Thyroid gland (tissue), 4 donors: ENCODE measurements at regions not wholly inside any gene's neighbourhood (a gene's known extent, or its start where the extent isn't known, plus 50 kb on each side); places are given as distances from the start of the nearest gene placed in this dataset.
"Not testable (repeated sequence)": the region's sequence is repeated elsewhere in the genome, so short reads cannot be mapped to it uniquely, and the experiment has no call there.

Experiments used
- DNase-seq, 2 donors: peaks; one replicate each; pipeline ENCODE4 v3.0.0-alpha.2; 2019
- H3K27ac ChIP-seq, 3 donors: fragments of 200-600 bp; sonication (generic); 1 replicate in 2 of 3; 2 replicates in 1 of 3; pipeline ENCODE4 v1.5.1; 2016 to 2019; ENCODE audit warnings: mild to moderate bottlenecking in 1 of 3, moderate library complexity in 1 of 3
- H3K27me3 ChIP-seq: fragments of 200-600 bp; sonication (generic); one replicate; pipeline ENCODE4 v1.5.1; 2019
- H3K36me3 ChIP-seq, 2 donors: fragments of 200-600 bp; sonication (generic); one replicate each; pipeline ENCODE4 v1.5.1; 2016 to 2019
- H3K4me1 ChIP-seq, 2 donors: fragments of 200-600 bp; sonication (generic); one replicate each; pipeline ENCODE4 v1.5.1; 2017 to 2019
- H3K4me3 ChIP-seq, 3 donors: fragments of 200-600 bp; sonication (generic); replicated peaks in 1 of 3; 1 replicate in 2 of 3; 2 replicates in 1 of 3; pipeline ENCODE4 v1.5.1; 2016; ENCODE audit warnings: mild to moderate bottlenecking in 1 of 3
- H3K9me3 ChIP-seq: fragments of 200-600 bp; sonication (generic); one replicate; pipeline ENCODE4 v1.5.1; 2017
- POLR2A ChIP-seq, 2 donors: fragments of 450-650 bp; IDR thresholded peaks; one replicate each; pipeline ENCODE4 v1.6.1; 2017; ENCODE audit warnings: antibody characterized with exemption in 2 of 2, mild to moderate bottlenecking in 2 of 2, moderate library complexity in 1 of 2
- WGBS, 2 donors: methylation state at CpG; one replicate each; pipeline ENCODE4 v1.1.5; 2017; 5-methylcytosine and 5-hydroxymethylcytosine counted together
- intact Hi-C: fragments of 100-400 bp; cut with DNase I; formaldehyde crosslinking; loops from one replicate; pipeline ENCODE4 v1.15.1; 2023
- TF ChIP-seq, protein P1 (sequence below), 6 experiments: fragments of 200-600 bp in 3 of 6; fragments of 450-650 bp in 3 of 6; sonication (generic) in 3 of 6; IDR thresholded peaks; one replicate each; pipeline ENCODE4 v1.5.1; 2016 to 2019; ENCODE audit warnings: antibody characterized with exemption in 6 of 6, mild to moderate bottlenecking in 2 of 6, inconsistent platforms in 1 of 6, moderate library complexity in 1 of 6

GRCh38 chr22:22318723-22319465 lies 74.3 kb downstream of the VPREB1 start:
- TF ChIP-seq, protein P1, sequence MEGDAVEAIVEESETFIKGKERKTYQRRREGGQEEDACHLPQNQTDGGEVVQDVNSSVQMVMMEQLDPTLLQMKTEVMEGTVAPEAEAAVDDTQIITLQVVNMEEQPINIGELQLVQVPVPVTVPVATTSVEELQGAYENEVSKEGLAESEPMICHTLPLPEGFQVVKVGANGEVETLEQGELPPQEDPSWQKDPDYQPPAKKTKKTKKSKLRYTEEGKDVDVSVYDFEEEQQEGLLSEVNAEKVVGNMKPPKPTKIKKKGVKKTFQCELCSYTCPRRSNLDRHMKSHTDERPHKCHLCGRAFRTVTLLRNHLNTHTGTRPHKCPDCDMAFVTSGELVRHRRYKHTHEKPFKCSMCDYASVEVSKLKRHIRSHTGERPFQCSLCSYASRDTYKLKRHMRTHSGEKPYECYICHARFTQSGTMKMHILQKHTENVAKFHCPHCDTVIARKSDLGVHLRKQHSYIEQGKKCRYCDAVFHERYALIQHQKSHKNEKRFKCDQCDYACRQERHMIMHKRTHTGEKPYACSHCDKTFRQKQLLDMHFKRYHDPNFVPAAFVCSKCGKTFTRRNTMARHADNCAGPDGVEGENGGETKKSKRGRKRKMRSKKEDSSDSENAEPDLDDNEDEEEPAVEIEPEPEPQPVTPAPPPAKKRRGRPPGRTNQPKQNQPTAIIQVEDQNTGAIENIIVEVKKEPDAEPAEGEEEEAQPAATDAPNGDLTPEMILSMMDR (IDR thresholded peaks at IDR 0.05): no peak
- no peak for TF ChIP-seq POLR2A (IDR thresholded peaks at IDR 0.05)
- Histone ChIP-seq H3K9me3 (no peaks in the 10 kb centered on the region), H3K4me1 (no peaks in the 10 kb centered on the region), H3K27ac (no peak overlapping the region), H3K27me3 (no peaks in the 10 kb centered on the region), H3K4me3 (no peak overlapping the region), H3K36me3 (peaks cover 13 to 15% of the 10 kb centered on the region in 2 donors)
- no peak for DNase-seq
- 98% methylated on average over 8 of the region's 8 CpGs for WGBS, 2 donors
- intact Hi-C loops: no loop called here

GRCh38 chr22:22321743-22322611 lies 77.4 kb downstream of the VPREB1 start:
- H3K4me3 ChIP-seq, intact Hi-C loops, H3K27ac ChIP-seq, H3K9me3 ChIP-seq, H3K27me3 ChIP-seq, H3K4me1 ChIP-seq: not testable (repeated sequence)
- peak; percentile 53 to 66 for DNase-seq
- H3K36me3 ChIP-seq: peaks cover 11 to 13% of the 10 kb centered on the region in 2 donors
- 8 to 25% methylated on average over 6 to 8 of the region's 11 CpGs for WGBS, 2 donors
- TF ChIP-seq, protein P1 (IDR thresholded peaks at IDR 0.05): peak; percentile 43 to 78 (median 62)

GRCh38 chr22:22322792-22323191 lies 78.2 kb downstream of the VPREB1 start:
- Histone ChIP-seq H3K27me3 (no peaks in the 10 kb centered on the region), H3K27ac (no peak overlapping the region), H3K36me3 (peaks cover 10 to 13% of the 10 kb centered on the region in 2 donors), H3K4me1 (no peaks in the 10 kb centered on the region), H3K4me3 (no peak overlapping the region), H3K9me3 (no peaks in the 10 kb centered on the region)
- no peak for DNase-seq
- intact Hi-C loops: no loop called here
- WGBS, 2 donors: 77 to 98% methylated on average over 4 to 10 of the region's 10 CpGs
- no peak for TF ChIP-seq POLR2A (IDR thresholded peaks at IDR 0.05)
- TF ChIP-seq, protein P1 (IDR thresholded peaks at IDR 0.05): no peak

- Histone ChIP-seq H3K27ac (no peak overlapping the region), H3K9me3 (no peaks in the 10 kb centered on the region), H3K36me3 (no peaks in the 10 kb centered on the region), H3K4me1 (peaks cover 0 to 8% of the 10 kb centered on the region in 2 donors), H3K27me3 (peaks cover 3% of the 10 kb centered on the region), H3K4me3 (no peak overlapping the region)
- WGBS, 2 donors: no CpG with 5 or more reads among the region's 2 CpGs
- TF ChIP-seq, protein P1 (IDR thresholded peaks at IDR 0.05): no peak
- TF ChIP-seq POLR2A (IDR thresholded peaks at IDR 0.05): no peak
- no peak for DNase-seq
- intact Hi-C loops: no loop called here
These were observed 83.1 kb downstream of the VPREB1 start for GRCh38 chr22:22327723-22328122.

GRCh38 chr22:22329792-22330191 lies 85.2 kb downstream of the VPREB1 start:
- intact Hi-C loops: no loop called here
- 55 to 56% methylated on average over 2 of the region's 2 CpGs for WGBS, 2 donors
- no peak for TF ChIP-seq POLR2A (IDR thresholded peaks at IDR 0.05)
- TF ChIP-seq, protein P1 (IDR thresholded peaks at IDR 0.05): no peak
- Histone ChIP-seq H3K9me3 (no peaks in the 10 kb centered on the region), H3K4me1 (peaks cover 0 to 8% of the 10 kb centered on the region in 2 donors), H3K27me3 (peaks cover 3% of the 10 kb centered on the region), H3K27ac (no peak overlapping the region), H3K36me3 (no peaks in the 10 kb centered on the region), H3K4me3 (no peak overlapping the region)
- DNase-seq: no peak

DNA sequence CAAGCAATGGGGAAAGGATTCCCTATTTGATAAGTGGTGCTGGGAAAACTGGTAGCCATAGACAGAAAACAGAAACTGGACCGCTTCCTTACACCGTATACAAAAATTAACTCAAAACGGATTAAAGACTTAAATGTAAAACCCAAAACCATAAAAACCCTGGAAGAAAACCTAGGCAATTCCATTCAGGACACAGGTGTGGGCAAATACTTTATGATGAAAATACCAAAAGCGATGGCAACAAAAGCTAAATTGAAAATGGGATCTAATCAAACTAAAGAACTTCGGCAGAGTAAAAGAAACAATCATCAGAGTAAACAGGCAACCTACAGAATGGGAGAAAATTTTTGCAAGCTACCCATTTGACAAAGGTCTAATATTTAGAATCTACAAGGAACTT lies 91.1 kb downstream of the VPREB1 start:
- H3K4me3 ChIP-seq, H3K4me1 ChIP-seq, H3K27ac ChIP-seq, H3K27me3 ChIP-seq, H3K36me3 ChIP-seq, H3K9me3 ChIP-seq, DNase-seq, intact Hi-C loops: not testable (repeated sequence)
- WGBS, 2 donors: 76 to 81% methylated on average over 5 of the region's 5 CpGs

DNA sequence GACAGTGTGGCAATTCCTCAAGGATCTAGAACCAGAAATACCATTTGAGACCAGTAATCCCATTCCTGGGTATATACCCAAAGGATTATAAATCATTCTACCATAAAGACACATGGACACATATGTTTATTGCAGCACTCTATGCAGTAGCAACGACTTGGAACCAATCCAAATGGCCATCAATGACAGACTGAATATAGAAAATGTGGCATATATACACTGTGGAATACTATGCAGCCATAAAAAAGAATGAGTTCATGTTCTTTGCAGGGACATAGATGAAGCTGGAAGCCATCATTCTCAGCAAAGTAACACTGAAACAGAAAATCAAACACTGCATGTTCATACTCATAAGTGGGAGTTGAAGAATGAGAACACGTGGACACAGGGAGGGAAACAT lies 91.7 kb downstream of the VPREB1 start:
- H3K36me3 ChIP-seq, H3K4me3 ChIP-seq, DNase-seq, H3K9me3 ChIP-seq, H3K4me1 ChIP-seq, intact Hi-C loops, H3K27me3 ChIP-seq, H3K27ac ChIP-seq: not testable (repeated sequence)
- 29 to 54% methylated on average over 2 of the region's 2 CpGs for WGBS, 2 donors
